Endothelial cell of umbilical vein (primary cell): ENCODE measurements at regions not wholly inside any gene's neighbourhood (a gene's known extent, or its start where the extent isn't known, plus 50 kb on each side); places are given as distances from the start of the nearest gene placed in this dataset.

Experiments used
- BruUV-seq: library from RNA; stranded (reverse); fragments of 400-500 nt; replicated peaks from 2 replicates; lab custom pipeline; 2021; lab: Mats Ljungman, UMichigan
- CTCF ChIA-PET: fragments of 300-600, 350-600 bp; sonication (Branson Sonifier 250); formaldehyde crosslinking; loops from one replicate; lab custom pipeline; 2021; ENCODE audit warnings: antibody characterized with exemption, inconsistent platforms; lab: Charles Lee
- POLR2A ChIA-PET: fragments of 300-600, 350-600 bp; sonication (Branson Sonifier 250); formaldehyde crosslinking; loops from one replicate; lab custom pipeline; 2021; ENCODE audit warnings: antibody characterized with exemption, inconsistent platforms; lab: Charles Lee
- DNase-seq: peaks from one replicate; pipeline ENCODE4 v3.0.0-alpha.2; 2011; ENCODE audit warnings: low read depth, low spot score
- FAIRE-seq: peaks from 2 replicates; lab custom pipeline; 2011; peaks lifted over from hg19 to GRCh38; lab: Jason Lieb, UNC
- H2AFZ ChIP-seq: 2 replicates; pipeline ENCODE4 v1.6.0; 2012; ENCODE audit warnings: low read depth, low read length, control low read depth, inconsistent platforms
- H3K27ac ChIP-seq: 2 replicates; pipeline ENCODE4 v1.5.1; 2011; ENCODE audit warnings: low read depth, mild to moderate bottlenecking, control low read depth, low read length, moderate library complexity; ENCODE audit not compliant: insufficient read depth
- H3K27me3 ChIP-seq, 2 experiments: 2 replicates each; pipeline versions ENCODE4 v1.6.0 to v1.6.1; 2011; ENCODE audit warnings: low read length in 2 of 2, mixed read lengths in 1 of 2; ENCODE audit not compliant: control insufficient read depth in 2 of 2, insufficient read depth in 2 of 2
- H3K36me3 ChIP-seq, 2 experiments: 2 replicates in 1 of 2; 3 replicates in 1 of 2; pipeline ENCODE4 v1.5.1; 2011; ENCODE audit warnings: low read length in 2 of 2, mild to moderate bottlenecking in 1 of 2, moderate library complexity in 1 of 2; ENCODE audit not compliant: control insufficient read depth in 2 of 2, insufficient read depth in 2 of 2; ENCODE audit errors: extremely low read depth in 1 of 2
- H3K4me1 ChIP-seq: 3 replicates; pipeline ENCODE4 v1.5.1; 2011; ENCODE audit warnings: mild to moderate bottlenecking, low read length; ENCODE audit not compliant: control insufficient read depth, insufficient read depth; ENCODE audit errors: extremely low read depth
- H3K4me2 ChIP-seq: 2 replicates; pipeline ENCODE4 v1.6.1; 2011; ENCODE audit warnings: low read length, control low read depth, mixed read lengths; ENCODE audit not compliant: insufficient read depth
- H3K4me3 ChIP-seq, 3 experiments: fragments of 200-600 bp in 1 of 3; sonication (generic), shearing (Covaris generic) in 1 of 3; replicated peaks in 1 of 3; 2 replicates each; pipeline ENCODE4 v1.5.1; 2011 to 2016; ENCODE audit warnings: control low read depth in 3 of 3, low read length in 3 of 3, mild to moderate bottlenecking in 2 of 3, inconsistent platforms in 1 of 3, low read depth in 1 of 3, moderate library complexity in 1 of 3; ENCODE audit not compliant: insufficient read depth in 1 of 3
- H3K79me2 ChIP-seq: 2 replicates; pipeline ENCODE4 v1.6.0; 2012; ENCODE audit warnings: low read length, inconsistent platforms; ENCODE audit not compliant: control insufficient read depth, insufficient read depth
- H3K9ac ChIP-seq: replicated peaks from 2 replicates; pipeline ENCODE3; 2011; ENCODE audit warnings: low read length, control low read depth; ENCODE audit not compliant: insufficient read depth; ENCODE audit errors: extremely low read depth
- H3K9me1 ChIP-seq: replicated peaks from 3 replicates; pipeline ENCODE4 v1.6.0; 2011; ENCODE audit warnings: mild to moderate bottlenecking, low read length; ENCODE audit not compliant: control insufficient read depth, insufficient read depth; ENCODE audit errors: extremely low read depth
- H3K9me3 ChIP-seq: replicated peaks from 2 replicates; pipeline ENCODE4 v1.5.1; 2012; ENCODE audit warnings: low read length, inconsistent platforms; ENCODE audit not compliant: control insufficient read depth, insufficient read depth
- H4K20me1 ChIP-seq: replicated peaks from 2 replicates; pipeline ENCODE3; 2011; ENCODE audit warnings: mild to moderate bottlenecking, low read length; ENCODE audit not compliant: control insufficient read depth, insufficient read depth; ENCODE audit errors: extremely low read depth
- CTCF ChIP-seq, 2 donors: IDR thresholded peaks; 1 replicate in 1 of 2; 2 replicates in 1 of 2; pipeline ENCODE4 v1.5.1; 2011; ENCODE audit warnings: low read length in 2 of 2, mild to moderate bottlenecking in 2 of 2, moderate library complexity in 2 of 2, control low read depth in 1 of 2, inconsistent platforms in 1 of 2, low read depth in 1 of 2; ENCODE audit not compliant: insufficient read depth in 1 of 2; ENCODE audit errors: extremely low read depth in 1 of 2
- EZH2 ChIP-seq: IDR thresholded peaks from 2 replicates; pipeline ENCODE4 v1.6.1; 2012; ENCODE audit warnings: borderline replicate concordance, low read depth, mild to moderate bottlenecking, moderate library complexity, low read length, inconsistent platforms; ENCODE audit not compliant: severe bottlenecking
- FOS ChIP-seq: IDR thresholded peaks from 2 replicates; pipeline ENCODE4 v1.6.1; 2011; ENCODE audit warnings: mild to moderate bottlenecking, low read length, moderate library complexity, borderline replicate concordance; ENCODE audit not compliant: insufficient read depth
- GATA2 ChIP-seq: IDR thresholded peaks from 2 replicates; pipeline ENCODE4 v1.7.0; 2011; ENCODE audit warnings: low read depth, mild to moderate bottlenecking, moderate library complexity, mixed read lengths, low read length; ENCODE audit not compliant: insufficient read length, insufficient read depth
- JUN ChIP-seq: IDR thresholded peaks from 2 replicates; pipeline ENCODE4 v1.6.1; 2011; ENCODE audit warnings: borderline replicate concordance, low read depth; ENCODE audit not compliant: insufficient read length, insufficient read depth
- MAX ChIP-seq: IDR thresholded peaks from 2 replicates; pipeline ENCODE4 v1.6.1; 2011; ENCODE audit not compliant: insufficient read depth, insufficient read length
- MYC ChIP-seq: IDR thresholded peaks from one replicate; pipeline ENCODE4 v1.6.1; 2011; ENCODE audit warnings: mild to moderate bottlenecking, low read depth, low read length
- POLR2A ChIP-seq: IDR thresholded peaks from 2 replicates; pipeline ENCODE4 v1.6.1; 2012; ENCODE audit warnings: low read depth, mild to moderate bottlenecking, control low read depth, low read length
- POLR2AphosphoS5 ChIP-seq: IDR thresholded peaks from 2 replicates; pipeline ENCODE4 v1.6.1; 2012; ENCODE audit warnings: low read depth, mild to moderate bottlenecking, control low read depth, low read length, moderate library complexity; ENCODE audit not compliant: insufficient read depth
- dilution Hi-C: fragments of 300-500 bp; cut with MboI; formaldehyde crosslinking; loops from one replicate; pipeline ENCODE4 v1.15.0; 2019; ENCODE audit warnings: low sequenced_read_pairs; ENCODE audit not compliant: extremely low pct_ligation_motif_present
- intact Hi-C: fragments of 100-400 bp; cut with micrococcal nuclease; formaldehyde crosslinking; loops from one replicate; pipeline ENCODE4 v1.10.0; 2022

GRCh38 chr3:20683910-20684309, 497.9 kb upstream of the SGO1 start:
- no peaks in the 10 kb centered on the region for H3K27me3 ChIP-seq
- POLR2A ChIA-PET = no interaction called here
- dilution Hi-C loops = no loop called here

GRCh38 chr3:20682573-20682972, 496.6 kb upstream of the SGO1 start:
- no peak overlapping the region for H3K4me2 ChIP-seq
- no peak overlapping the region for H3K9ac ChIP-seq
- no peaks in the 10 kb centered on the region for H3K36me3 ChIP-seq
- FAIRE-seq (no peak), DNase-seq (no peak)
- H4K20me1 ChIP-seq = no peaks in the 10 kb centered on the region
- no peak overlapping the region for H3K27ac ChIP-seq
- no peak overlapping the region for H2AFZ ChIP-seq
- H3K27me3 ChIP-seq = no peaks in the 10 kb centered on the region
- no peak for TF ChIP-seq POLR2AphosphoS5
- no peak for TF ChIP-seq GATA2
- TF ChIP-seq FOS = no peak
- no peak for TF ChIP-seq EZH2
- TF ChIP-seq CTCF (IDR thresholded peaks at IDR 0.05; ENCODE audit: extremely low read depth in 1 of 2, insufficient read depth in 1 of 2, low read depth in 1 of 2, low read length in 2 of 2) = no peak
- no peak for TF ChIP-seq MYC
- TF ChIP-seq MAX = no peak
- no peak for TF ChIP-seq POLR2A
- TF ChIP-seq JUN = no peak
- intact Hi-C loops (no loop called here), dilution Hi-C loops (no loop called here)
- ChIA-PET POLR2A (no interaction called here), CTCF (no interaction called here)
- no peaks in the 10 kb centered on the region for H3K4me1 ChIP-seq
- H3K9me3 ChIP-seq = no peaks in the 10 kb centered on the region
- no peaks in the 10 kb centered on the region for H3K79me2 ChIP-seq
- no peaks in the 10 kb centered on the region for H3K9me1 ChIP-seq
- BruUV-seq = no TSS peak
- no peak overlapping the region for H3K4me3 ChIP-seq

More at GRCh38 chr3:20683910-20684309, 497.9 kb upstream of the SGO1 start:
- BruUV-seq = no TSS peak
- Histone ChIP-seq H3K4me1 (no peaks in the 10 kb centered on the region), H3K9ac (no peak overlapping the region), H3K9me3 (no peaks in the 10 kb centered on the region), H4K20me1 (no peaks in the 10 kb centered on the region), H3K27ac (no peak overlapping the region), H3K79me2 (no peaks in the 10 kb centered on the region), H3K9me1 (no peaks in the 10 kb centered on the region), H3K4me2 (no peak overlapping the region), H2AFZ (no peak overlapping the region), H3K36me3 (no peaks in the 10 kb centered on the region), H3K4me3 (no peak overlapping the region)
- FAIRE-seq (no peak), DNase-seq (peak; percentile 28)
- CTCF ChIA-PET = no interaction called here
- intact Hi-C loops = no loop called here
- TF ChIP-seq JUN = no peak
- no peak for TF ChIP-seq POLR2A
- no peak for TF ChIP-seq MAX
- no peak for TF ChIP-seq MYC
- TF ChIP-seq GATA2 = no peak
